Activated CD4-positive, alpha-beta T cell treated with anti-CD3 and anti-CD28 coated beads, Interleukin-2, Interleukin-4, amounts not matched to agents 100 ng/mL and 50 ng/mL, durations not matched to agents 16 hours and 8 hours (primary cell): ENCODE measurements at regions not wholly inside any gene's neighbourhood (a gene's known extent, or its start where the extent isn't known, plus 50 kb on each side); places are given as distances from the start of the nearest gene placed in this dataset.

Experiments
- DNase-seq: peaks from one replicate; pipeline ENCODE4 v3.0.0-alpha.2; 2020; ENCODE audit warnings: low spot score

DNA sequence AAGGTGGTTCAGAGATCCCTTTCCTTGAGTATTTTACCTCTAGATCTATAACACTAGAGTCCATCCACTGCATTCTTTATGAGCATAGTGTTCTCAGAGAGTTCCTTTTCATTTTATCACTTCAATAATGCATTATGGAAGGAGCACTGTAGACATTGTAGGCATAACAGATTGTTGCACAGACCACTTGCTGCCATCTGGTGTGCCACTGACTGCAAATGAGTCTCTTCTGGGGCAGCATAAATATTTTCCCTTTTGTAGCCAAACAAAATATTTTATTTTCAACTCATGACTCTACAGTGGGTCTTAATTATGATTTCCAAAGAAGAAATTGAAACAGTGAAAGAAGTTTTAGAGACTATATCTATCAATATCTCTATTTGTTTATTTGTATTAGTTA is 290.4 kb downstream of the OLFM3 start:
- no peak for DNase-seq

DNA sequence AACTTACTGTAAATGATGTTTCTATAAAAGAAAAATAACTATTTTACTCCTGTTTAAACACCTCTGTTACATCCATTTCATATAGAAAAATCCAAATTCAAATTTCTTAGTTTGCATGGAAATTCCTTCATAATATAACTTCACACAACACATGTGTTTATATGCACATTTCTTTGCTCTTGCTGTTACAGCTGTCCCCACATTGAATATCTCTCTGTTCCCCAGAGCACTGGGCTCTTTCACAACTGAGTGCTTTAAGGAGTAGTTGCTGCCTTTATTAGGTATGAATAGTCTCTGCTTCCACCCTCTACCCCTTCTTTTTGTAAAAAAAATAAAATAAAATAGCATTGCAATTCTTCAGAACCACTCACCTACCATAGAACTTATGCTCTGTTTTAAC is 287.0 kb downstream of the OLFM3 start:
- DNase-seq = no peak

DNA sequence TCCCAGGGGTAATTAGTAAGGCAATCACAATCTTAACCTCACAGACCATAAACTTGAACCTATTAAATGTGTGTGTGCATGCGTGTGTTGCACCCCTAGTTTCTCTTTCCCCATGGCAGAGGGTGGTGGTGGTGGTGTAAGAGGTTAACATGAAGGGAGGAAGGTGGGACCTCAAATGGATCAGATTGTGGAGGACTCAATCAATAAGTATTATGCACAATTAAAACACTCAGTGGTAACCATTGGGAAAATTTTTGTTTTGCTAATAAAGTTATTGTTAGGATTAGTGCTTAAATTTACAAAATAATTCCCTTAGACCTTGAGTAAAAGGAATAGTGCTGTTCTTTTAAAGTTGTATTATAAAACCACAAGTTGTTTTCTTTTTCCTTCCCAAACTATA is 283.0 kb downstream of the OLFM3 start:
- no peak for DNase-seq

DNA sequence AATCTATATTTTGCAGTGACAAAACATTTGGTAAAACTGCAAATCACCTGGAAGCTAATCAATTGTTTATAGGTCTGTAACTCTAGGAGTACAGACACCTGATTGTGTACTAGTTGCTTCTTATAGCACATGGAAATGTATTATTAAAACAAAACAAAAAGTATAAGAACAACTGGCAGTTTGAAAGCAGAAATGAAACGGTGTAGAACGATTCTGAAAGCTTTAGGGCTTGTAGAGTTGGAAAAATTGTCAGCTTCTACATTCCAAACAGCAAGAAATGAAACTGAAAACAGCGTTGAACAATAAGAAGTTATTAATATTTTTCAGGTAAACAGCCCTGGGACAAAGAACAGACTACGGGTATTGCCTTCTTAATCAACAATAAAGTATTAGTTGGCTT is 273.3 kb downstream of the OLFM3 start:
- DNase-seq = no peak

DNA sequence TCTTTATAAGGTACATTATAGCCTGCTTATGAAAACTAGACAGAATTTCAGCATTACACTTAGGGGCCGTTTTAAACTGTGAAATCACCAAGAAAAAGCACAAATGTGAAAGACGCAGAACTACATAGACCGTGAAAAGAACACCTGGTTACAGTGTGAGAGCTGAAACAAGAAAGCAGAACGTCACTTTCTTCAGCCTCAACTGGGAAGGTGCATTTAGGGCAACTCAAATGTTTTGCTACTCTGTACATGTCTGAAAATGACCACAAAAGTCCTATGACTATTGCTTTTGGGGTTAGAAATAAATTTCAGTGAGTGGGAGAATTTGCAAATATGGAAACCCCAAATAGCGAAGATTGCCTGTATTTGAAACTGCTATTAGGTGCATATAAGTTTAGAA is 268.7 kb downstream of the OLFM3 start:
- no peak for DNase-seq

DNA sequence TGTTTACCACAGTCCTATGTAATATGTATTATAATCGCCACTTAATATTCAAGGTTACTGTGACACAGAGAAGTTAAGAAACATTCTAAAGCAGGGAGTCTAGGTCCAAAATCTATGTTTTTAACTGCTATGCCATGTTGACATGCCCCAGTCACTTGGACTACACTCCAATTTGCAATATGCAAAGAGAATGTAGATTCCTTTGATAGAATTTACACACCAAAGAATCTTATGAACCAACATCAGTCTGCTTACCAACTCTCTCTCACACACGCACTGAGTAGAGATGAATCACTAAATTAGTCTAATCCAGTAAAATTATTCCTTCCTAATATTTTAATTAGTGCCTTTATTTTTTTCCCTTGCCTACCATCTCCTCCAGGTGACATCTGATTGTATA is 266.2 kb downstream of the OLFM3 start:
- no peak for DNase-seq

DNA sequence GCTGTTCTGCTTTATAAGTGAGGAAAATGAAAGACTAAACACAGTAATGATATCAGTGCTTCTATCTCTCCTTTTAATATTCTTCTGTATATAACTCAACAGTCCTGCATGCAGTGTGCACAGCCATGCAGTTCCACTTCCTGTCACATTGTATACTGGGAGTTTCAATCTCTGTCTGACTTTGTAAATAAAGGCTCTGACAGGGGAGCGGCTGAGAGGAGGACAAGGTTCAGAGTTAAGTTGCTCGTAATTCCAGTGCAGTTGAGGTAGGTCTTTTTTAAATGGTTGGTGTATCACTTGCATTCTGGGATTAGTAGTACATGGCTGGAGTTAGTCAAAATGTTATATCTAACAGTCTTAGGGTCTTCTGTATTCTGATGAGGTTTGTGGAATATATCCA is 264.5 kb downstream of the OLFM3 start:
- no peak for DNase-seq

DNA sequence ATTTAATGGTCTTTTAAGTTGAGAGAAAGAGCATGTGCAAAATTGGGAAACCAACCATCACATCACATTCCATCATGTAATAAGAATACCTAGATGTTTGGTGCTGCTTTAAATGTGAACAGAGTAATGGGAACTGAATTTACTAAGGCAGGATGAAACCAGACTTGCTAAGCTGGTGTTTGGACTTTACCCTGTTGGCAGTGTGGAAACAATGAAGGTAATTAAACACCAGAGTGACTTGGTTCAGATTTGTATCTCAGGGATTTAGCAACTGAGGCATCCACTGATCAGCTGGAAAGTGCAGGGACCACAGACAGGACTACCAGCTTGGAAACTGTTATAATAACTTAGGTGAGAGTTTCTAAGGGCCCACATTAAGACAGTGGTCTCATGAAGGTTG is 263.4 kb downstream of the OLFM3 start:
- DNase-seq = no peak

DNA sequence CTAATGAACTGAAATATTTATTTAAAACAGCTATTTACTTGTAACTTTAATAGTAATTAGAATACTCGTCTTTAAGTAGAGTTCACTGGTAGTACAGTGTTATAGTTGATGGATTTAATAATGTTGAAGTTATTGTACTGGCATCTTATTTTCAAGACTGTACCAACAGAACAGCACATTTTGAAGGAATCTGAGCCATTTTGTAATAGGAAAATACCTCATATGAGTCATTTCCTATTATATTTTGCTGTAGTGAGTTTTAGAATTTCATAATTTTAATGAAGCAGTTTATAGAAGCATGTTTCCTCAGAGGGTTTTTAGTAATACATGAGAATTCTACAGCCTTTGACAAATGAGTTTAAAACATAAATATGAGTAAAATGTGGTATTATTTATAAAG is 258.3 kb downstream of the OLFM3 start:
- no peak for DNase-seq

DNA sequence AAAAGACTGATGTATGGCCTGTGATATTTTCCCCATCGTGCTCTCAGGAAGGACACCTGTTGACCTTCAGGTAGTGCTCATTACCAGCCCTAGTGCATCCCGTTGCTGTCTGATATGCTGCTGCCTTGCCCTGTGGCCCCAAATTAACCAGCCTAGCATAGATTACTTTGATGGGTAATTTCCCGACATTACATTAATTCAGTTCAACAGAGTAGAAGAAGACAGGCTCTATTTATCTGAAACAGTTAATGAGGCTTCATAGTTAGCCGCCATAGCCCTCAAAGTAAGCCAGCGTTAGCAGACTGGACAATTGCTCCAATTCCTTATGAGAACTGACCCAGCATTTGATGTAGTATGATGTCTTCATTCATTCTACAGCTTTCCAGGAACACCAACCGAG is 257.6 kb downstream of the OLFM3 start:
- DNase-seq = no peak

DNA sequence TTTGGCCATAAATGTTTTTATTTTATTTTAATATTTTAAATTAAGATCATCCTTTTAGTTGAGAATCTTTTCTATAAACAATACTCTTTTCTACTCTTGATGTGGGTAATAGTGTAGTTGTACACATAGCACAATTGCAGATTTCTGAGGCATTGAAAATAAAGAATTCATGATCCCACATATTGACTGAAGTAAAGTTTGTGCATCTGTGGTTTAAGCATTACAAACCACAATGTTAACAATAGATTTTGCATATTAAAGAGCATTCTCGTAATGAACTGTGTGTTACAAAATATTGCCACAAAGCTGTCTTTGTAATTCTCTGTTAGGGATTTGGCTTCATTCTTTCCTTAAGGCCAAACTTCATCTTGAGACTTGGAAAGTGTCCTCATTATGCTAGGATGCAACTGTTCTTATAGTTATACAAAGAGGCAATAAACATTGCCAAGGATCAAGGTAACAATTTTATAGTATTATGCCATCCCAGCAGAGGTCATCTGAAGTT is 256.8 kb downstream of the OLFM3 start:
- DNase-seq = no peak

DNA sequence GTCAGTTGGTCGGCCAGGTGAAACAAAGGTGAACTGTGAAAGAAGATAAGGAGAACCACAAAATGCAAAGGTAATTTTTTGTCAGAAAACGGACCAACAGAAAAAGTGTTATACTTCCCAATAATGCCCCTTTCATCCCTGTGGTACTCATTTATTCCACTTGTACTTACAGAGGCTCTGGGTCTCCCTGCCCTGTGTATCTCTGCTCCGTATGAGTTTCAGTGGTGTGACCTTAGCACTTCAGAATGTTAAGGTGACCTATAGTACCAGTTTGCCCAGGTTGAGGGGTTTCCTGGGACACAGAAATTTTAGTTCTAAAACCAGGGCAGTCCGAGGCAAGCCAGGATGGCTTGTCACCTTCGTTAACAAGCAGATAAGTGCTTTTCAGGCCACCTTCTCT is 254.8 kb downstream of the OLFM3 start:
- DNase-seq = no peak

DNA sequence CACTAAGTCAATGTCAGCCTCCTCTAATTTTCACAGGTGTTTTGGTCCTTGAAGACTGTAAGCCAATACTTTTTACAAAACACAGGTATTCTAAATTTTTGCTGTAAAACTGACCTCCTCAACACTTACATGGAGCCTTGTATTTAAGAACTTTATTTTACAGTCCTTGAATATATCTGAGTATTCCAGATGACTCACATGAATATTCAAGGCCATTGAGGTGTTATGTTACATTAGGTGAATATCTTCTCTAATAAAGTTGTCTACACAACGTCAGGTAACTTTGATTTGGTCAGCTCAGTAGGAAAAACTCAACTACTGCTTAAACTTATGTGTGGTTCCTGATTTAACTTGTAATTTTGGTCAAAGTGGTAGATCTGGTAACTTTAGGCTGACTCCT is 254.2 kb downstream of the OLFM3 start:
- no peak for DNase-seq

DNA sequence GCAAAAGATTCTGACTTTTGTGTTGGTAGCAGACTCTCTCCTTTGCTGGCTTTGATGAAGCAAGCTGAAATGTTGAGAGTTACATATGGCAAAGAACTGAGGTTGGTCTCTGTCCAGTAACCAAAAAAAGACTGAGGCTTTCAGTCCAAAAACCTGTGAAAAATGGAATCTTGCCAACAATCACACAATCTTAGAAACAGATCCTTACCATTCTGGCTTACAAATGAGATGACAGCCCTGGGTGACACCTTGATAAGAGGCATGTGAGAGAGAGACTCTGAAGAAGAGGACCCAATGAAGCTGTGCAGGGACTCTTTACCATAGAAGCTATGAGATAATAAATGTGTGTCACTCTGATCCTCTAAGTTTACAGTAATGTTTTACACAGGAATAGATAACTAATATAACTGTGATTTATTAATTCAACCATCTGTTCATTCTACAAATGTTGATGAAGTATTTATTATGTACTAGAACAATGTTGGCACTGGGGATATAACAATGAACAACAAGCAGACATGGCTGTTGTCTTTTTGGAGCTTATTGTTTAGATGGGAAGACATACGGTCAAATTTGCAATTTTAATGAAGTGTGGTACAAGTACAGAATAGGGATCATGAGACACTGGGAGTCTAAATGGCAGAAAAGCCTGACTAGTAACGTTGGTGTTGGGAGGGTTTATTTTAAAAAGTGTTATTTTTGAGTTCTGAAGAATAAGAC is 251.0 kb downstream of the OLFM3 start:
- no peak for DNase-seq

DNA sequence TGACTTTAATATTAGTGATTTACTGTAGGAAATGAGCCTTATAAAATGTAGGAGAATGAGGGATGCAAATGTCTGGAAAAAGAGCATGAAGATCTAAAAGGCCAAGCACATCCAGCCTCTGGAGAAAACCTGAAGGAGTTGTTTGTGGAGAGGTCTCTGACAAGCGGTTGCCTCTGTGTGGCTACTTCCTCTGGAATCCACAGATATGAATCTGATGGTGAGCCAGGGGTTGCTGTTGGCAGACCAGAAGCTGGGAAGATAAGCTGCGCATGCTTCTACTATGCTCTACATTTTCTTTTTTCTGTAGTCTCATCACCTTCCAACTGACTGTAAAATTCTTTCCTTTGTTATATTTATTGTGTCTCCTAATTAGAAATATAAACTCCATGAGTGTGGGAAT is 248.6 kb downstream of the OLFM3 start:
- no peak for DNase-seq
